Activated T-helper 2 cell treated with anti-CD3 and anti-CD28 coated beads, Interferon-gamma antibody, Interleukin-2, Interleukin-4, amounts not matched to agents 10 μg/mL and 5 μg/mL and 100 μg/mL, durations not matched to agents 14 hours and 24 hours and 36 hours (primary cell): ENCODE measurements at regions not wholly inside any gene's neighbourhood (a gene's known extent, or its start where the extent isn't known, plus 50 kb on each side); places are given as distances from the start of the nearest gene placed in this dataset.
"Not testable (repeated sequence)": the region's sequence is repeated elsewhere in the genome, so short reads cannot be mapped to it uniquely, and the experiment has no call there.

Experiments
- DNase-seq: peaks from one replicate; pipeline ENCODE4 v3.0.0; 2021; ENCODE audit warnings: low spot score
- H3K27ac Mint-ChIP-seq: one replicate; pipeline ENCODE4 v1.8.0; 2021; ENCODE audit warnings: mixed read lengths
- H3K27me3 Mint-ChIP-seq: one replicate; pipeline ENCODE4 v1.8.0; 2021; ENCODE audit warnings: low read depth, mixed read lengths
- H3K36me3 Mint-ChIP-seq: one replicate; pipeline ENCODE4 v1.8.0; 2021; ENCODE audit warnings: low read depth, mixed read lengths
- H3K4me1 Mint-ChIP-seq: one replicate; pipeline ENCODE4 v1.8.0; 2021; ENCODE audit warnings: low read depth, mixed read lengths
- H3K4me3 Mint-ChIP-seq: one replicate; pipeline ENCODE4 v1.8.0; 2021; ENCODE audit warnings: low read depth, mild to moderate bottlenecking, moderate library complexity, mixed read lengths
- H3K9me3 Mint-ChIP-seq: one replicate; pipeline ENCODE4 v1.8.0; 2021; ENCODE audit warnings: mixed read lengths
- intact Hi-C: fragments of 100-400 bp; cut with micrococcal nuclease; formaldehyde crosslinking; loops from one replicate; pipeline ENCODE4 v1.15.1; 2023

DNA sequence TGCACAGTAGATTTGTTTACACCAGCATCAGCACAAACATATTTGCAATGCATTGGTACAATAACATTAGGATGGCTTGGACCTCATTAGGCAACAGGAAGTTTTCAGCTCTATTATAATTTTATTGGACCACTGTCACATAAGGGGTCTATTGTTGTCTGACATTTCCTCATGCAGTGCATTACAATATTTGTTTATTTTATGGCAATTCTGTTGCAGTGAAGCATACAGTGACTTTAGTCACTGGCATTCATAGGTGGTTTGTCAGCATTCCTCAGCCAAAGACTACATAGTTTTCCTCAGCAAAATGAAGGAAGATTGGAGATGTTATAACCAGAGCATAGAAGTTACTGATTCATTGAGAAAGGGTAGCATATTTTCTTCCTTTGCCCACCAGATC lies 1732.9 kb downstream of the PCDH9 start:
- Mint-ChIP-seq H3K27me3 (no peaks in the 10 kb centered on the region), H3K36me3 (no peaks in the 10 kb centered on the region), H3K4me3 (no peak overlapping the region), H3K9me3 (peaks cover 22% of the 10 kb centered on the region), H3K27ac (no peak overlapping the region), H3K4me1 (no peaks in the 10 kb centered on the region)
- DNase-seq, result no peak
- intact Hi-C loops, result no loop called here

DNA sequence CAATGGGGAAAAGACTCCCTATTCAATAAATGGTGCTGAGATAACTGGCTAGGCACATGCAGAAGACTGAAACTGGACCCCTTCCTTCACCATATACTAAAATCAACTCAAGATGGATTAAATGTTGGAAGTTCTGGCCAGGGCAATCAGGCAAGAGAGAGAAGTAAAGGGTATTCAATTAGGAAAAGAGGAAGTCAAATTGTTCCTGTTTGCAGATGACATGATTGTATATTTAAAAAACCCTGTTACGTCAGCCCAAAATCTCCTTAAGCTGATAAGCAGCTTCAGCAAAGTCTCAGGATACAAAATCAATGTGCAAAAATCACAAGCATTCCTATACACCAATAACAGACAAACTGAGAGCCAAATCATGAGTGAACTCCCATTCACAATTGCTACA lies 1739.4 kb downstream of the PCDH9 start:
- H3K4me3 Mint-ChIP-seq, H3K27ac Mint-ChIP-seq, H3K27me3 Mint-ChIP-seq, intact Hi-C loops, DNase-seq, H3K36me3 Mint-ChIP-seq, H3K4me1 Mint-ChIP-seq: not testable (repeated sequence)
- H3K9me3 Mint-ChIP-seq, result peaks cover 40% of the 10 kb centered on the region

DNA sequence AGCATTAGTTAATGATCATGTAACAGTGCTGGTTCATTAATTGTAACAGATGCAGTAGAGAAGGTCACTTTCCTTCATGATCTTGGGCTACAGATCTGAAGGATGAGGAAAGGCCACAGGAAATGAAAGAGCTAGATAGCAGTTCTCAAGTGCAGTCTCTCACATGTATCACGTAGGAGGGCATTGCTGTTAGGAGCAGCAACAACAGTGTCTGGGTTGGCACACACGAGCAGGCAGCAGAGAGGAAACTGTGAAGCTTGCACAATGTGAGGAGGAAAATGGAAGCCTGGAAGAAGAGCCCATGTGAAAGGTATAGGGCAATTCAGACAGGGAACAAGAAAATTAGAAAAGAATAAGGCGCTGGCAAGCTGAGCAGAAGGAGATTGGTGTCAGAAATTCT lies 1741.5 kb downstream of the PCDH9 start:
- Mint-ChIP-seq H3K36me3 (no peaks in the 10 kb centered on the region), H3K27ac (no peak overlapping the region), H3K4me3 (no peak overlapping the region), H3K9me3 (peaks cover 41% of the 10 kb centered on the region), H3K27me3 (no peaks in the 10 kb centered on the region), H3K4me1 (no peaks in the 10 kb centered on the region)
- no peak for DNase-seq
- intact Hi-C loops, result no loop called here

DNA sequence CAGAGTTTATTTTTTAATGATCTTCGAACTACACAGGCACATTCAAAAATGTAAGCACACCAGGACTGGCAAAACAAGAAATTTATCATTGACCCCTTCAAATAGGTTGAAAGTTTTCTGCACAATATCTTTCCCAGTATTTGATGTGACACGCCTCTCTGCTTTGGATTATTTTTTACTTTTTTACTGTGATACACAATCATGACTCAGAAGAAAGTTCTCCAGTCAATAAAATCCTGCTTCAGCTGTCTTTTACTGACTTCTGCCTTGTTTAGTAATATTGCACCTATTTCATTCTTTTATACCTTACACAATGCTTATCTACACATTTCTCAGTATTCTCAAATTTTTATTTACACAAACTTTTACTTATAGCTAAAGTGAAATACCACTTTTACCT lies 1750.4 kb downstream of the PCDH9 start:
- Mint-ChIP-seq H3K27me3 (no peaks in the 10 kb centered on the region), H3K4me1 (no peaks in the 10 kb centered on the region), H3K4me3 (no peak overlapping the region), H3K9me3 (peaks cover 35% of the 10 kb centered on the region), H3K27ac (no peak overlapping the region), H3K36me3 (no peaks in the 10 kb centered on the region)
- DNase-seq, result no peak
- intact Hi-C loops, result no loop called here

DNA sequence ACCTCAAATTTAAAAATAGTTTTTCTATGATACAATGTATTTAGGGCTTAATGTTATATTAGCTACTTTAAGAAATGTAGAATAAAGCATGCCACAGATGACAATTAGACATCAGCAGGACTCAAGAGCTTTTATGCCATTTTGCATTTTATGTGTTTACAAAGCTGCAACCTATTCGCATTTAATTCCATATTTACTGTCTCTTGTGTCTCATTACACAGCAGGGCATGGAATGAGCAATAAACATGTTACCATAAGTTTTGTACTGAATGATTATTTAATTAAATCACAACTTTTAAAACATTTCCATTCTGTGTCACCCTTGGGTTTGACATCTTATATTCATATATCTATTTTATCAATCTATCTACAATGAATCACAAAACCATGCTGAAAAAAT lies 1756.9 kb downstream of the PCDH9 start:
- no peak for DNase-seq
- H3K9me3 Mint-ChIP-seq, result peaks cover 21% of the 10 kb centered on the region
- no peaks in the 10 kb centered on the region for H3K27me3 Mint-ChIP-seq
- H3K27ac Mint-ChIP-seq, result no peak overlapping the region
- H3K4me3 Mint-ChIP-seq, result no peak overlapping the region
- no peaks in the 10 kb centered on the region for H3K36me3 Mint-ChIP-seq
- no peaks in the 10 kb centered on the region for H3K4me1 Mint-ChIP-seq
- intact Hi-C loops, result no loop called here

DNA sequence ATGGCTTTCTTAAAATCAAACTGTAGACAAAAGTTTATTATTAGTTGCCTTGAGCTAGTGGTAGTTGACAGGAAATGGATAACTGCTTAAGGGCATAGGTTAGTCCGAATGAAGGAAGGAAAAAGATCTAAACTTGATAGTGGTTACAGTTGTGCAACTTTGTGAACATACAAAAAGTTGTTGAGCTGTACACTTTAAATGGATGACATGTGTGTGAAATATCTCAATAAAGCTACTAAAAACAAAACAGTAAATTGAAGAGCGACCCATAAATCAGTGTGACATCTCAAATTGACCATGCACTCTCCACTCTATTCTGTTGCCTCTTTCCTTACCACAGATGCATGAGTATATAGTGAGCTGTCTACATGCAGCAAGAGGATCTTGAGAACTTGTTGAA lies 1757.8 kb downstream of the PCDH9 start:
- no peaks in the 10 kb centered on the region for H3K27me3 Mint-ChIP-seq
- no peak overlapping the region for H3K27ac Mint-ChIP-seq
- intact Hi-C loops, result no loop called here
- no peaks in the 10 kb centered on the region for H3K36me3 Mint-ChIP-seq
- no peaks in the 10 kb centered on the region for H3K4me1 Mint-ChIP-seq
- H3K4me3 Mint-ChIP-seq, result no peak overlapping the region
- DNase-seq, result no peak
- H3K9me3 Mint-ChIP-seq, result peaks cover 21% of the 10 kb centered on the region

DNA sequence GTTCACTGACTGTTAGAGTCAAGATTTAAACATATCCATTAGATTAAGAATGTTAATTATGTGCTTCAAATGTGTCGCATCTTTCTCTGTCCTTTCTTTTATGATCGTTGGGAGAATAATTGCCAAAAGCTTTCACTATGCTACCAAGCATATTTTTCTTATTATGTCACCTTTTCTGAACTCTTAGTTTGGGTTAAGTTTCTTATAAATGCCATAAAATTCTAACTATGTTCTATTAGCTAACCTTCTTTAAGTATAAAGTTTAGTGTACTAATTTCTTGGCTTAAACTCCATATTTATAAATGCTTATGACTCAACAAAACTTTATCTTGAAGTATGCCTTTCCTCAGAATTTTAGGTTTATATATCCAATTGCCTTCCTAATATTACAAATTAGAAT lies 1759.4 kb downstream of the PCDH9 start:
- Mint-ChIP-seq H3K27ac (no peak overlapping the region), H3K4me3 (no peak overlapping the region), H3K36me3 (no peaks in the 10 kb centered on the region), H3K4me1 (no peaks in the 10 kb centered on the region), H3K9me3 (peaks cover 31% of the 10 kb centered on the region), H3K27me3 (no peaks in the 10 kb centered on the region)
- no peak for DNase-seq
- intact Hi-C loops, result no loop called here

DNA sequence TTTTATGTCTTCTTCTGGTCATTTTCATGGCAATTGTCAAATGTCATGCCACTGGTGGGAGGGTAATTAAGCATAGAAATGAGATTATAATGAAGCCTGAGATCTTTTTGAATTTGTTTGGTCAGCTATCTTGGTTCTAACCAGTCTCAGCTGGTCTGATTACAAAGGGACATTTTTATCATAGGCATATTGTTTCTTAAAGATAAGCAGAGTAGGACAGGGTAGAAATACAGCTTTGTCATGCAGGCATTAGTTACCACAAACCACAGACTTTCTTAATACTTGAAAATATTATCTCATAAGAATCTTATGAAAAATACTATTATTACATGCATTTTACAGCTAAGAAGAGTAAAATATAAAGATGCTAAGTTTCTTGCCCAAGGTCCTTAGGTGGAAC lies 1761.5 kb downstream of the PCDH9 start:
- Mint-ChIP-seq H3K9me3 (peaks cover 41% of the 10 kb centered on the region), H3K36me3 (no peaks in the 10 kb centered on the region), H3K4me3 (no peak overlapping the region), H3K27me3 (no peaks in the 10 kb centered on the region), H3K4me1 (no peaks in the 10 kb centered on the region), H3K27ac (no peak overlapping the region)
- intact Hi-C loops, result no loop called here
- no peak for DNase-seq

DNA sequence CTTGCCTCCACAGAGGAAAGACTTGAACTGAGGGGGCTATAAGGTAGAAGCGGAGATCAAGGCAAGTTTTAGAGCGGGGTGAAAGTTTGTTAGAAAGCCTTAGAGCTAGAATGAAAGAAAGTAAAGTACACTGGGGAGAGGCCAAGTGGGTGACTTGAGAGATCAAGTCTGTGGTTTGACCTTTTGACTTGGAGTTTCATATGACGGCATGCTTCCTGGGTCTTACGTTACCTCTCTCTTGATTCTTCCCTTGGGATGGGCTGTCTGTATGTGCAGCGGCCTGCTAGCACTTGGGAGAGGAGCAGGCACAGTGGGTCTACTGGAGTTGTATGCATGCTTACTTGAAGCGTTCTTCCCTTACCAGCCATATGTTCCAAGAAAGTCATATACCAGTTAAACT lies 1768.5 kb downstream of the PCDH9 start:
- Mint-ChIP-seq H3K9me3 (peaks cover 42% of the 10 kb centered on the region), H3K4me1 (no peaks in the 10 kb centered on the region), H3K27ac (no peak overlapping the region), H3K4me3 (no peak overlapping the region), H3K27me3 (no peaks in the 10 kb centered on the region), H3K36me3 (no peaks in the 10 kb centered on the region)
- intact Hi-C loops, result no loop called here
- DNase-seq, result no peak

DNA sequence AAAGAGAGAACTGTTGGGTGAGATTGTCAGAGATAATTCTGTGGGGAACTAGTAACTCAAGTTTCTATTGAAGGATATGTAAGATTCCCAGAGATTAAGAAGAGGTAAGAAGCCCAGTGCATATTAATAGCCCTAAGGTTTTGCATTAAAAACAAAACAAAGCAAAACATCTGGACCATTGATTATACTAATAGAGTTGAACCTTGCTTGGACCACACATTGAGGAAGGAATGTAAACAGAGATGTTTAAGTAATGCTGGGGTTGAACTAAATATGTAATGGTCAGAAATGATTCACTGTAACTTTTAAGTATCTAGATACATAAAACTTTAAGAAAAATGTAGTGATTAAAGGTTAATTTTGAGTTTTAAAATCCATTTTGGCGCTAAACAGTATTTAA lies 1770.0 kb downstream of the PCDH9 start:
- Mint-ChIP-seq H3K4me3 (no peak overlapping the region), H3K27ac (no peak overlapping the region), H3K36me3 (no peaks in the 10 kb centered on the region), H3K4me1 (no peaks in the 10 kb centered on the region), H3K9me3 (peaks cover 27% of the 10 kb centered on the region), H3K27me3 (no peaks in the 10 kb centered on the region)
- intact Hi-C loops, result no loop called here
- no peak for DNase-seq

DNA sequence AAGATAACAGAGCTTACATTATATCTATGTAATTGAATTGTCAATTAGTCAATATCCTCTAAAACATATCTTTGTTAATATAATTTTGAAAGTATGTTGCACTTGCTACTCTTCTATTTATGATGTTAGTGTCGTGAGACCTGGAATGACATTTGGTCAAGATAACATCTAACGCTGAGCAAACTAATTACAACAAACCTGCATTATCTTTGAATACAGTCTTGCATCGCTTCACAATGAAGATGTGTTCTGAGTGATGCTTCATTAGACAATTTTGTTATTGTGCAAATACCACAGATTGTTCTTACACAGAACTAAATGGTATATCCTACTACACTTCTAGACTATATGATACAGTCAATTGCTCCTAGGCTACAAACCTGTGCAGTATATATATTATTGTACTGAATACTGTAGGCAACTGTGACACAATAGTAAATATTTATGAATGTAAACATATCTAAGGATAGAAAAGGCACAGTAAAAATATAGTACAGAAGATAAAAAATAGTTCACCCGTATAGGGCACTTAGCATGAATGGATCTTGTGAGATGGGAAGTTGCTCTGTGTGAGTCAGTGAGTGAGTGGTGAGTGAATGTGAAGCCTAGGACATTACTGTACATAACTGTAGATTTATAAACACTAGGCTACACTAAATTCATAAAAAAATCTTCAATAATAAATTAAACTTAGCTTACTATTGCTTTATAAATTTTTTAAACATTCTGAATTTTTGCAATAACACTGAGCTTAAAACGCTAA lies 1773.8 kb downstream of the PCDH9 start:
- Mint-ChIP-seq H3K9me3 (peaks cover 14% of the 10 kb centered on the region), H3K27me3 (no peaks in the 10 kb centered on the region), H3K36me3 (no peaks in the 10 kb centered on the region), H3K4me3 (no peak overlapping the region), H3K27ac (no peak overlapping the region), H3K4me1 (no peaks in the 10 kb centered on the region)
- intact Hi-C loops, result no loop called here
- no peak for DNase-seq

DNA sequence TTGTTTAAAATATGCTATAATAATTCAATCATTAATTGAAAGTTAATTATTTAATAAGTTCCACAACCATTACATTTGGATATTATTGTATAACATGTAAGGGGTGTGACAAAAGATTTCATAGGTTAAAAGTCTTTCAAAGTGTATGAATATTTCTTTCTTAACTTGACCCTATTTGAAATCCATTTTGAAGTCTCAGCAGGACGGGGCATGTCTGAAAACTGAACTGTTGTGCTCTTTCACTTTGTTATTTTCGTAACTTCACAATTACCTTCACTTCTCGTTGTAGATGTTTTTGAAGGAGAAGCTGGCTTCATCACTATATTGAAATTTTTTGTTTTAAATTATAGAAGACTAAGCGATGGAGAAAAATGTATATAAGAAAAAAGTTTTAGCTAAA lies 1775.7 kb downstream of the PCDH9 start:
- H3K4me3 Mint-ChIP-seq, result no peak overlapping the region
- H3K4me1 Mint-ChIP-seq, result no peaks in the 10 kb centered on the region
- no peak for DNase-seq
- H3K9me3 Mint-ChIP-seq, result peaks cover 8% of the 10 kb centered on the region
- H3K27ac Mint-ChIP-seq, result no peak overlapping the region
- intact Hi-C loops, result no loop called here
- H3K27me3 Mint-ChIP-seq, result no peaks in the 10 kb centered on the region
- no peaks in the 10 kb centered on the region for H3K36me3 Mint-ChIP-seq

DNA sequence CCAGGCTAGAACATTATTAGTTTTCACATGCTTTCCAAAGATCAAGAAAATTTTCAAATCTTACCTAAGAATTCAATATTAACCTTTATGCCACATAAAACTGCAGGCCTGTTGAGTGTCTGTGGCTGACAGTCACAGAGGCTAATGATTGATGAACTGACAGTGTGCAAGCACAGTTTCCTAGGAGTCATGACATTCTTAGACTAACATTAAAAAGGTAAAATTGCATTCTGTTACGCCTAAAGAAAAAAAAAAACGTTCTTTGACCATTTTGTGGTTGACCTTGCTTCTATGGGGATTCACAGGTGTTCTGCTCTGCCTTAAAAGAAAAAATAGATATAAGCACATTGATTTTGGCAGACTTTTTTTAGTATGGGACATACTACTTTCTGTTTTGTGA lies 1776.2 kb downstream of the PCDH9 start:
- DNase-seq, result no peak
- intact Hi-C loops, result no loop called here
- no peaks in the 10 kb centered on the region for H3K27me3 Mint-ChIP-seq
- H3K9me3 Mint-ChIP-seq, result peaks cover 9% of the 10 kb centered on the region
- H3K4me1 Mint-ChIP-seq, result no peaks in the 10 kb centered on the region
- no peaks in the 10 kb centered on the region for H3K36me3 Mint-ChIP-seq
- no peak overlapping the region for H3K27ac Mint-ChIP-seq
- no peak overlapping the region for H3K4me3 Mint-ChIP-seq

DNA sequence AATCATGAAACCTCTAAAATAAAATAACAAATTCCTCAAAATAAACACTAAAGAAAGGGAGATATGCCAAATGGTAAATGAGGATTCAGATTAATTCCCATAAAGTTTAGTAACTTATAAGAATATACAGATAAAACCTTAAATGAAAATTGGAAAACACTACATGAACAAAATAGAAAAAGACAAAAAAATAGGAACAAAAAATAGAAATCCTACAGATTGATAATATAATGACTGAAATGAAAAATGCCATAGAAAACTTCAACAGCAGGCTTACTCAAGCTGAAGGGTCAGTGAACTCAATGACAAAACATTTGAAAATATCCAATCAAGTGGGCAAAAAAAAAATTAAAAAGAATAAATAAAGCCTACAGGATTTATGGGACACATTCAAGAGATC lies 1784.8 kb downstream of the PCDH9 start:
- no peak for DNase-seq

More for the DNA sequence above, 1784.8 kb downstream of the PCDH9 start:
- intact Hi-C loops, result no loop called here
- no peak overlapping the region for H3K4me3 Mint-ChIP-seq
- H3K36me3 Mint-ChIP-seq, result no peaks in the 10 kb centered on the region
- no peaks in the 10 kb centered on the region for H3K4me1 Mint-ChIP-seq
- H3K9me3 Mint-ChIP-seq, result peaks cover 67% of the 10 kb centered on the region
- H3K27me3 Mint-ChIP-seq, result no peaks in the 10 kb centered on the region
- no peak overlapping the region for H3K27ac Mint-ChIP-seq
